WTC11 (cell line): ENCODE measurements at regions not wholly inside any gene's neighbourhood (a gene's known extent, or its start where the extent isn't known, plus 50 kb on each side); places are given as distances from the start of the nearest gene placed in this dataset.

ENCODE experiments used
- CTCF ChIP-seq: fragments of 200-600 bp; IDR thresholded peaks from 2 replicates; pipeline ENCODE4 v1.8.0; 2022; ENCODE audit warnings: antibody characterized with exemption
- E2F1 ChIP-seq: sonication (generic); formaldehyde crosslinking; IDR thresholded peaks from 2 replicates; pipeline ENCODE4 v1.8.0; 2022; ENCODE audit warnings: mild to moderate bottlenecking, missing genetic modification reagents
- E2F5 ChIP-seq: sonication (generic); formaldehyde crosslinking; IDR thresholded peaks from 2 replicates; pipeline ENCODE4 v1.8.1; 2022; ENCODE audit warnings: mild to moderate bottlenecking, moderate library complexity, missing genetic modification reagents
- ESRRA ChIP-seq: sonication (generic); formaldehyde crosslinking; IDR thresholded peaks from 2 replicates; pipeline ENCODE4 v1.8.1; 2022; ENCODE audit warnings: mild to moderate bottlenecking, missing genetic modification reagents, borderline replicate concordance
- ETV6 ChIP-seq: sonication (generic); formaldehyde crosslinking; IDR thresholded peaks from 2 replicates; pipeline ENCODE4 v1.8.1; 2022; ENCODE audit warnings: mild to moderate bottlenecking, missing genetic modification reagents
- JUN ChIP-seq: sonication (generic); formaldehyde crosslinking; IDR thresholded peaks from 2 replicates; pipeline ENCODE4 v1.8.0; 2023; ENCODE audit warnings: mild to moderate bottlenecking, missing genetic modification reagents
- MAX ChIP-seq: sonication (generic); formaldehyde crosslinking; IDR thresholded peaks from 2 replicates; pipeline ENCODE4 v1.8.0; 2022; ENCODE audit warnings: mild to moderate bottlenecking, missing genetic modification reagents
- MLX ChIP-seq: sonication (generic); formaldehyde crosslinking; IDR thresholded peaks from 2 replicates; pipeline ENCODE4 v1.8.1; 2023; ENCODE audit warnings: mild to moderate bottlenecking, missing genetic modification reagents, moderate library complexity
- MYBL2 ChIP-seq: sonication (generic); formaldehyde crosslinking; IDR thresholded peaks from 2 replicates; pipeline ENCODE4 v1.8.1; 2023; ENCODE audit warnings: mild to moderate bottlenecking, moderate library complexity, missing genetic modification reagents
- NFE2L1 ChIP-seq: sonication (generic); formaldehyde crosslinking; IDR thresholded peaks from 2 replicates; pipeline ENCODE4 v1.8.1; 2023; ENCODE audit warnings: missing genetic modification reagents
- PRRX2 ChIP-seq: fragments of 250-450 bp; sonication (Bioruptor Pico); IDR thresholded peaks from 2 replicates; pipeline ENCODE4 v1.8.0; 2021; ENCODE audit warnings: mild to moderate bottlenecking
- ZBTB21 ChIP-seq: sonication (generic); formaldehyde crosslinking; IDR thresholded peaks from 2 replicates; pipeline ENCODE4 v1.8.1; 2023; ENCODE audit warnings: mild to moderate bottlenecking, missing genetic modification reagents, borderline replicate concordance
- ZNF232 ChIP-seq: sonication (generic); formaldehyde crosslinking; IDR thresholded peaks from 2 replicates; pipeline ENCODE4 v1.8.0; 2022; ENCODE audit warnings: mild to moderate bottlenecking, missing genetic modification reagents

- TF ChIP-seq ZBTB21 (CRISPR knock-in tag) = no peak
- no peak for TF ChIP-seq CTCF
- TF ChIP-seq PRRX2 = no peak
- no peak for TF ChIP-seq E2F1 (CRISPR knock-in tag)
- TF ChIP-seq ETV6 (CRISPR knock-in tag) = no peak
- no peak for TF ChIP-seq JUN
- TF ChIP-seq ESRRA (CRISPR knock-in tag) = no peak
- TF ChIP-seq MLX = no peak
- no peak for TF ChIP-seq MYBL2
- TF ChIP-seq MAX (CRISPR knock-in tag) = no peak
- no peak for TF ChIP-seq NFE2L1 (CRISPR knock-in tag)
- TF ChIP-seq ZNF232 (CRISPR knock-in tag) = no peak
- TF ChIP-seq E2F5 (CRISPR knock-in tag) = no peak
These were observed 322.4 kb downstream of the TNS1 start for GRCh38 chr2:217680381-217680780.
